Heart left ventricle (tissue), 16 donors: ENCODE measurements at regions not wholly inside any gene's neighbourhood (a gene's known extent, or its start where the extent isn't known, plus 50 kb on each side); places are given as distances from the start of the nearest gene placed in this dataset.

ENCODE experiments used
- ATAC-seq, 4 donors: fragments of 200-7000 bp; cut with Tn5 transposase; one replicate each; pipeline ENCODE4 v1.9.1; 2020 to 2022; ENCODE audit warnings: moderate library complexity in 4 of 4, mild to moderate bottlenecking in 3 of 4, moderate number of reproducible peaks in 1 of 4
- DNase-seq, 5 donors: peaks; one replicate each; pipeline ENCODE4 v3.0.0-alpha.2; 2020
- H3K27ac ChIP-seq, 12 donors: fragments of 200-600 bp; sonication (generic) in 4 of 12; one replicate each; pipeline versions ENCODE4 v1.5.0 to v1.8.0; 2016 to 2022; ENCODE audit warnings: mild to moderate bottlenecking in 2 of 12
- H3K27me3 ChIP-seq, 9 donors: fragments of 200-600 bp; sonication (generic) in 2 of 9; one replicate each; pipeline versions ENCODE4 v1.5.1 to v1.8.0; 2016 to 2022; ENCODE audit warnings: mild to moderate bottlenecking in 3 of 9
- H3K36me3 ChIP-seq, 9 donors: fragments of 200-600 bp; sonication (generic) in 2 of 9; one replicate each; pipeline versions ENCODE4 v1.5.0 to v1.8.0; 2018 to 2022; ENCODE audit warnings: mild to moderate bottlenecking in 2 of 9
- H3K4me1 ChIP-seq, 12 donors: fragments of 200-600 bp; sonication (generic) in 4 of 12; one replicate each; pipeline versions ENCODE4 v1.5.0 to v1.8.0; 2016 to 2022; ENCODE audit warnings: mild to moderate bottlenecking in 3 of 12
- H3K4me3 ChIP-seq, 12 donors: fragments of 200-600 bp; sonication (generic) in 4 of 12; one replicate each; pipeline versions ENCODE4 v1.5.0 to v1.8.0; 2017 to 2022; ENCODE audit warnings: mild to moderate bottlenecking in 9 of 12, moderate library complexity in 4 of 12
- H3K9me3 ChIP-seq, 12 donors: fragments of 200-600 bp; sonication (generic) in 4 of 12; one replicate each; pipeline versions ENCODE4 v1.5.0 to v1.8.0; 2016 to 2022; ENCODE audit warnings: mild to moderate bottlenecking in 1 of 12
- CTCF ChIP-seq, 12 donors: fragments of 200-600 bp; sonication (generic) in 4 of 12; IDR thresholded peaks; one replicate each; pipeline versions ENCODE4 v1.5.0 to v1.8.0; 2018 to 2022; ENCODE audit warnings: antibody characterized with exemption in 12 of 12, mild to moderate bottlenecking in 5 of 12
- POLR2A ChIP-seq, 2 donors: fragments of 450-650 bp; IDR thresholded peaks; one replicate each; pipeline ENCODE4 v1.6.1; 2017; ENCODE audit warnings: antibody characterized with exemption in 2 of 2, mild to moderate bottlenecking in 2 of 2, moderate library complexity in 2 of 2
- WGBS, 4 donors: extraction: QIAGEN DNeasy Blood & Tissue Kit in 2 of 4; methylation state at CpG; one replicate each; pipeline versions ENCODE4 v1.1.5 to v1.1.7; 2013 to 2018; 5-methylcytosine and 5-hydroxymethylcytosine counted together
- intact Hi-C, 10 donors: fragments of 100-400 bp; cut with DNase I; formaldehyde crosslinking; loops; one replicate each; pipeline versions ENCODE4 v1.11.1 to v1.14.2; 2022
- donor health status: ischemic (EF 13 %, LVEDD 7.1; RV severe dilation, severe dysfunction).
- donor health status: healthy with polysubstance abuse.
- donor health status: DM: no; HTN: yes; CAD: no.
- donor health status: DM: no; HTN: no; CAD: no.
- donor health status: ischemic (EF 25% LVEDD 6.9; RV normal size, moderate dysfunction).
- donor health status: ischemic (EF 25% LVEDD 5.7; RV mildly dilated, moderate dysfunction).
- donor health status: healthy.
- donor health status: DM: yes; HTN: yes; CAD: no.
- donor health status: ischemic (EF 35%, LVEDD 5.7; RV mildly dilated, moderate dysfunction).
- donor health status: nonischemic (EF 11% LVEDD 7.7; RV severe dilation, severe dysfunction).
- donor health status: DM: yes; HTN: yes; CAD: no.
- donor health status: PGD.
- donor health status: ischemic (EF 29% LVEDD 5.4; RV normal size, mild dysfunction).
- donor health status: nonischemic (EF 23%, LVEDD 6.1; RV moderate dilation, normal function).

GRCh38 chr3:187944390-187945179, 199.3 kb upstream of the BCL6 start:
- no peak for TF ChIP-seq CTCF (IDR thresholded peaks at IDR 0.05)
- no peak for TF ChIP-seq POLR2A (IDR thresholded peaks at IDR 0.05)
- 86 to 89% (median 87%) methylated on average over 10 of the region's 10 CpGs for WGBS, 4 donors

GRCh38 chr3:187945374-187945773, 200.1 kb upstream of the BCL6 start:
- H3K36me3 ChIP-seq: no peaks in the 10 kb centered on the region
- intact Hi-C loops: loop anchor here in 3 of 10 donors (5.0 to 10.0 kb wide), 2 partner anchors 191 to 198 kb away; partner anchors contain the start of gene BCL6 (in 1 of the 3)
- ATAC-seq (no peak), DNase-seq (no peak)
- H3K27me3 ChIP-seq: no peaks in the 10 kb centered on the region
- TF ChIP-seq POLR2A (IDR thresholded peaks at IDR 0.05) (no peak), CTCF (IDR thresholded peaks at IDR 0.05) (no peak)
- H3K4me3 ChIP-seq: no peak overlapping the region
- H3K9me3 ChIP-seq: no peaks in the 10 kb centered on the region
- WGBS, 4 donors: 77 to 84% (median 83%) methylated on average over 2 of the region's 2 CpGs
- H3K4me1 ChIP-seq: peaks cover 0 to 35% (median 12%) of the 10 kb centered on the region in 12 donors
- H3K27ac ChIP-seq: peak overlapping the region in 2 of 12 donors; percentile 79 to 96

More at GRCh38 chr3:187944390-187945179, 199.3 kb upstream of the BCL6 start:
- Histone ChIP-seq H3K4me3 (no peak overlapping the region), H3K36me3 (no peaks in the 10 kb centered on the region), H3K4me1 (peaks cover 0 to 34% (median 12%) of the 10 kb centered on the region in 12 donors), H3K9me3 (no peaks in the 10 kb centered on the region), H3K27me3 (no peaks in the 10 kb centered on the region), H3K27ac (no peak overlapping the region)
- intact Hi-C loops: loop anchor here in 3 of 10 donors (5.0 to 10.0 kb wide), 2 partner anchors 190 to 197 kb away; partner anchors contain the start of gene BCL6 (in 1 of the 3)
- no peak for DNase-seq
- ATAC-seq: no peak

- Histone ChIP-seq H3K36me3 (no peaks in the 10 kb centered on the region), H3K4me1 (peaks cover 0 to 41% (median 16%) of the 10 kb centered on the region in 12 donors), H3K27ac (peak overlapping the region in 10 of 12 donors; percentile 32 to 96 (median 80)), H3K4me3 (no peak overlapping the region), H3K27me3 (no peaks in the 10 kb centered on the region), H3K9me3 (no peaks in the 10 kb centered on the region)
- WGBS, 4 donors: 29 to 36% (median 33%) methylated on average over 4 of the region's 4 CpGs
- intact Hi-C loops: loop anchor here in 3 of 10 donors (5.0 to 10.0 kb wide), 2 partner anchors 191 to 199 kb away; partner anchors contain the start of gene BCL6 (in 1 of the 3)
- ATAC-seq: peak in 3 of 4 donors; percentile 8 to 26 (median 25)
- DNase-seq: no peak
- TF ChIP-seq POLR2A (IDR thresholded peaks at IDR 0.05): no peak
- TF ChIP-seq CTCF (IDR thresholded peaks at IDR 0.05): no peak
These were observed 201.0 kb upstream of the BCL6 start for GRCh38 chr3:187946163-187946691.

- peaks cover 0 to 48% (median 16%) of the 10 kb centered on the region in 12 donors for H3K4me1 ChIP-seq
- H3K27me3 ChIP-seq: no peaks in the 10 kb centered on the region
- H3K27ac ChIP-seq: peak overlapping the region; percentile 46 to 96 (median 79)
- TF ChIP-seq POLR2A (IDR thresholded peaks at IDR 0.05) (no peak), CTCF (IDR thresholded peaks at IDR 0.05) (no peak)
- no peaks in the 10 kb centered on the region for H3K9me3 ChIP-seq
- no peaks in the 10 kb centered on the region for H3K36me3 ChIP-seq
- WGBS, 4 donors: 26 to 35% (median 29%) methylated on average over 5 to 6 of the region's 6 CpGs
- peak in 2 of 4 donors; percentile 2 to 5 for ATAC-seq
- intact Hi-C loops: loop anchor here in 3 of 10 donors (5.0 to 10.0 kb wide), 2 partner anchors 192 to 200 kb away; partner anchors contain the start of gene BCL6 (in 1 of the 3)
- no peak for DNase-seq
- no peak overlapping the region for H3K4me3 ChIP-seq
These were observed 201.7 kb upstream of the BCL6 start for GRCh38 chr3:187946981-187947380.
